Liver (tissue), 3 donors: ENCODE measurements at regions not wholly inside any gene's neighbourhood (a gene's known extent, or its start where the extent isn't known, plus 50 kb on each side); places are given as distances from the start of the nearest gene placed in this dataset.

ENCODE experiments used
- ATF3 ChIP-seq: IDR thresholded peaks from 2 replicates; pipeline ENCODE4 v1.6.1; 2016; ENCODE audit warnings: antibody characterized with exemption
- CTCF ChIP-seq: fragments of 150-350 bp; IDR thresholded peaks from 2 replicates; pipeline ENCODE4 v1.5.1; 2017; ENCODE audit warnings: improper control_type of control experiment, low read depth, low read length; ENCODE audit not compliant: missing input control
- TAF1 ChIP-seq: conservative IDR thresholded peaks from 2 replicates; pipeline ENCODE4 v1.6.1; 2016; ENCODE audit warnings: antibody characterized with exemption, mild to moderate bottlenecking
- YY1 ChIP-seq: IDR thresholded peaks from 2 replicates; pipeline ENCODE4 v1.6.1; 2016; ENCODE audit warnings: antibody characterized with exemption, mild to moderate bottlenecking
- ZBTB33 ChIP-seq: IDR thresholded peaks from 2 replicates; pipeline ENCODE4 v1.6.1; 2016; ENCODE audit warnings: antibody characterized with exemption
- donor health status: healthy.
- donor health status: healthy.

- TF ChIP-seq ATF3, result no peak
- no peak for TF ChIP-seq CTCF
- no peak for TF ChIP-seq ZBTB33
- no peak for TF ChIP-seq YY1
- TF ChIP-seq TAF1, result no peak
These were observed 137.6 kb upstream of the POGK start for GRCh38 chr1:166701603-166702100.
